Panc1 (cell line): ENCODE measurements at regions not wholly inside any gene's neighbourhood (a gene's known extent, or its start where the extent isn't known, plus 50 kb on each side); places are given as distances from the start of the nearest gene placed in this dataset.

Experiments
- ATAC-seq: fragments of 200-7000 bp; cut with Tn5 transposase; 2 replicates; pipeline ENCODE4 v1.9.1; 2020; ENCODE audit warnings: mild to moderate bottlenecking, moderate library complexity
- BruUV-seq: library from RNA; stranded (reverse); fragments of 400-500 nt; replicated peaks from 2 replicates; lab custom pipeline; 2021; lab: Mats Ljungman, UMichigan
- CTCF ChIA-PET: fragments of 300-600 bp; sonication (Branson Sonifier 250); formaldehyde crosslinking; loops from one replicate; lab custom pipeline; 2022; ENCODE audit warnings: antibody characterized with exemption; lab: Charles Lee
- POLR2A ChIA-PET: fragments of 300-600 bp; sonication (Branson Sonifier 250); formaldehyde crosslinking; loops from one replicate; lab custom pipeline; 2022; ENCODE audit warnings: antibody characterized with exemption; lab: Charles Lee
- DNase-seq: peaks from one replicate; pipeline ENCODE4 v3.0.0-alpha.2; 2010; ENCODE audit warnings: low read depth, low spot score
- H3K27ac ChIP-seq: 2 replicates; pipeline ENCODE4 v1.5.1; 2011; ENCODE audit warnings: mild to moderate bottlenecking, low read length, inconsistent platforms
- H3K27me3 ChIP-seq: fragments of 200-500 bp; sonication (Bioruptor generic); 2 replicates; pipeline ENCODE4 v1.6.0; 2014; ENCODE audit warnings: low read length, inconsistent platforms; ENCODE audit not compliant: control insufficient read depth, insufficient read depth
- H3K36me3 ChIP-seq: fragments of 200-500 bp; sonication (Bioruptor generic); 2 replicates; pipeline ENCODE4 v1.5.1; 2014; ENCODE audit warnings: inconsistent platforms, mild to moderate bottlenecking, low read length, moderate library complexity; ENCODE audit not compliant: control insufficient read depth, insufficient read depth
- H3K4me1 ChIP-seq: 2 replicates; pipeline ENCODE4 v1.5.1; 2011; ENCODE audit warnings: inconsistent platforms, mild to moderate bottlenecking, low read length, moderate library complexity; ENCODE audit not compliant: control insufficient read depth, insufficient read depth
- H3K4me3 ChIP-seq, 2 experiments: 2 replicates each; pipeline ENCODE4 v1.5.1; 2011 to 2012; ENCODE audit warnings: low read depth in 2 of 2, low read length in 2 of 2, mild to moderate bottlenecking in 2 of 2, inconsistent platforms in 1 of 2, moderate library complexity in 1 of 2
- H3K9me3 ChIP-seq: fragments of 200-500 bp; sonication (Bioruptor generic); 2 replicates; pipeline ENCODE4 v1.5.1; 2014; ENCODE audit warnings: low read depth, mild to moderate bottlenecking, inconsistent platforms, low read length, moderate library complexity; ENCODE audit not compliant: control insufficient read depth, insufficient read depth
- CTCF ChIP-seq: fragments of 450-650 bp; IDR thresholded peaks from 2 replicates; pipeline ENCODE4 v1.5.1; 2017; ENCODE audit warnings: mild to moderate bottlenecking
- POLR2AphosphoS5 ChIP-seq: IDR thresholded peaks from 2 replicates; pipeline ENCODE4 v1.6.1; 2012; ENCODE audit warnings: mild to moderate bottlenecking, low read depth, low read length, moderate library complexity
- SIN3A ChIP-seq: IDR thresholded peaks from 2 replicates; pipeline ENCODE4 v1.6.1; 2012; ENCODE audit warnings: low read depth, mild to moderate bottlenecking, low read length, moderate library complexity, borderline replicate concordance; ENCODE audit not compliant: insufficient read depth
- TCF7L2 ChIP-seq: IDR thresholded peaks from 2 replicates; pipeline ENCODE4 v1.6.1; 2011; ENCODE audit warnings: mild to moderate bottlenecking, low read depth, low read length, inconsistent platforms
- in situ Hi-C: cut with HindIII; loops from 2 replicates; pipeline ENCODE4 v1.10.0; 2016; ENCODE audit warnings: low sequenced_read_pairs, low pct_unique_long_range_greater_than_20kb
- intact Hi-C: fragments of 100-400 bp; cut with micrococcal nuclease; formaldehyde crosslinking; loops from one replicate; pipeline ENCODE4 v1.10.0; 2022; ENCODE audit not compliant: unreplicated experiment
- TF ChIP-seq, protein P1 (sequence below), 2 experiments: IDR thresholded peaks; 2 replicates each; pipeline ENCODE4 v1.6.1; 2011 to 2012; ENCODE audit warnings: low read depth in 2 of 2, control low read depth in 1 of 2, low read length in 1 of 2, mild to moderate bottlenecking in 1 of 2, moderate library complexity in 1 of 2; ENCODE audit not compliant: insufficient read depth in 1 of 2

GRCh38 chr2:19120181-19120580 lies 238.2 kb downstream of the OSR1 start:
- intact Hi-C loops = no loop called here
- ChIA-PET CTCF (no interaction called here), POLR2A (no interaction called here)
- Histone ChIP-seq H3K27ac (no peak overlapping the region), H3K36me3 (no peaks in the 10 kb centered on the region), H3K27me3 (no peaks in the 10 kb centered on the region), H3K4me3 (no peak overlapping the region), H3K4me1 (no peaks in the 10 kb centered on the region), H3K9me3 (no peaks in the 10 kb centered on the region)
- TF ChIP-seq POLR2AphosphoS5 (no peak), CTCF (no peak), TCF7L2 (no peak), SIN3A (no peak)
- TF ChIP-seq, protein P1, sequence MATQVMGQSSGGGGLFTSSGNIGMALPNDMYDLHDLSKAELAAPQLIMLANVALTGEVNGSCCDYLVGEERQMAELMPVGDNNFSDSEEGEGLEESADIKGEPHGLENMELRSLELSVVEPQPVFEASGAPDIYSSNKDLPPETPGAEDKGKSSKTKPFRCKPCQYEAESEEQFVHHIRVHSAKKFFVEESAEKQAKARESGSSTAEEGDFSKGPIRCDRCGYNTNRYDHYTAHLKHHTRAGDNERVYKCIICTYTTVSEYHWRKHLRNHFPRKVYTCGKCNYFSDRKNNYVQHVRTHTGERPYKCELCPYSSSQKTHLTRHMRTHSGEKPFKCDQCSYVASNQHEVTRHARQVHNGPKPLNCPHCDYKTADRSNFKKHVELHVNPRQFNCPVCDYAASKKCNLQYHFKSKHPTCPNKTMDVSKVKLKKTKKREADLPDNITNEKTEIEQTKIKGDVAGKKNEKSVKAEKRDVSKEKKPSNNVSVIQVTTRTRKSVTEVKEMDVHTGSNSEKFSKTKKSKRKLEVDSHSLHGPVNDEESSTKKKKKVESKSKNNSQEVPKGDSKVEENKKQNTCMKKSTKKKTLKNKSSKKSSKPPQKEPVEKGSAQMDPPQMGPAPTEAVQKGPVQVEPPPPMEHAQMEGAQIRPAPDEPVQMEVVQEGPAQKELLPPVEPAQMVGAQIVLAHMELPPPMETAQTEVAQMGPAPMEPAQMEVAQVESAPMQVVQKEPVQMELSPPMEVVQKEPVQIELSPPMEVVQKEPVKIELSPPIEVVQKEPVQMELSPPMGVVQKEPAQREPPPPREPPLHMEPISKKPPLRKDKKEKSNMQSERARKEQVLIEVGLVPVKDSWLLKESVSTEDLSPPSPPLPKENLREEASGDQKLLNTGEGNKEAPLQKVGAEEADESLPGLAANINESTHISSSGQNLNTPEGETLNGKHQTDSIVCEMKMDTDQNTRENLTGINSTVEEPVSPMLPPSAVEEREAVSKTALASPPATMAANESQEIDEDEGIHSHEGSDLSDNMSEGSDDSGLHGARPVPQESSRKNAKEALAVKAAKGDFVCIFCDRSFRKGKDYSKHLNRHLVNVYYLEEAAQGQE (IDR thresholded peaks at IDR 0.05; ENCODE audit: insufficient read depth in 1 of 2, low read depth in 2 of 2, low read length in 1 of 2) = no peak
- in situ Hi-C loops = no loop called here
- no TSS peak for BruUV-seq
- DNase-seq = no peak
- ATAC-seq = no peak

GRCh38 chr2:19119326-19120001 lies 239.0 kb downstream of the OSR1 start:
- in situ Hi-C loops = no loop called here
- TF ChIP-seq, protein P1 (IDR thresholded peaks at IDR 0.05; ENCODE audit: insufficient read depth in 1 of 2, low read depth in 2 of 2, low read length in 1 of 2) = no peak
- TF ChIP-seq TCF7L2 (no peak), SIN3A (no peak), POLR2AphosphoS5 (no peak)
- intact Hi-C loops = no loop called here
- Histone ChIP-seq H3K4me1 (no peaks in the 10 kb centered on the region), H3K27ac (no peak overlapping the region), H3K36me3 (no peaks in the 10 kb centered on the region), H3K27me3 (no peaks in the 10 kb centered on the region), H3K4me3 (no peak overlapping the region), H3K9me3 (no peaks in the 10 kb centered on the region)
- ChIA-PET POLR2A (no interaction called here), CTCF (no interaction called here)
- ATAC-seq (no peak), DNase-seq (no peak)
- no TSS peak for BruUV-seq
